Activated CD4-positive, CD25-positive, alpha-beta regulatory T cell treated with anti-CD3 and anti-CD28 coated beads, Interleukin-2, amount 50 U/mL, for 24 hours (primary cell): ENCODE measurements at regions not wholly inside any gene's neighbourhood (a gene's known extent, or its start where the extent isn't known, plus 50 kb on each side); places are given as distances from the start of the nearest gene placed in this dataset.
"Not testable (repeated sequence)": the region's sequence is repeated elsewhere in the genome, so short reads cannot be mapped to it uniquely, and the experiment has no call there.

Experiments used
- ATAC-seq, 2 donors: fragments of 150-1000 bp; cut with Tn5 transposase; one replicate each; pipeline ENCODE4 v1.10.0; 2021; ENCODE audit warnings: mild to moderate bottlenecking in 1 of 2, moderate library complexity in 1 of 2

DNA sequence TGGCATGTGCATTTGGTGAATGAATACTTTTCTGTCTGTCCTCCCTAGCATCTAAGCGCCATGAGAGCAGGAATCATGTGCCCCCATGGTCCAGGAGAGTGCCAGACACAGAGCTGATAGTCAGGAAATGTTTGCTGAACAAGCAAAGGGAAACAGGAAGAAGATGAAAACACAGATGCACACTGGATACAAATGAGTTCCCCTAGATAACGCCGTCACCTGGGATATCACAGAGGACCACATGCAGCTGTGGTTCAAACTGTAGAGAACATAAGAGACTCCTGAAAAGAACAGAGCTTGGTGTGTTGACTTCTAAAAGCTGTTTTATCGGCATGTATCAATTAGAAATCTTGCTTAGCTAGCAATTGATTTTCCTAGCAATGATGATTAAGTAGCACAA lies 293.7 kb downstream of the BTBD3 start:
- ATAC-seq, result no peak

DNA sequence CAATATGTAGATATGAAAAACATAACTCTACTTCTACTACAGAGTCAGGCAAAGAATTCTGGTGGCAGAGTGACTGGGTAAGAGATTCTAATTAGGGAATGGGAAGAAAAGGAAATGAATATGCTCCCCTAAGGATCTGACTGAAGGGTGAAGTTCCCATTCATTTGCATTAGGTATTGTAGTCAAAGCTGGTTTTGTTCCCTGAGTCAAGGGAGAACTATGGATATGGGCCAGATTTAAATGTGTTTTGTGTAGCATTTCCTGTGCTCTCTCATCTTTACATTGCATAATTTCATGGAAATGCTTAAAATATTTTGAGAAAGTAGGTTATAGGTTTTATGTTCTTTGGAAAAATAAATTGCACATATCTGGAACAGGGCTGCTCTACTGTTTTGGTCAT lies 299.7 kb downstream of the BTBD3 start:
- no peak for ATAC-seq

DNA sequence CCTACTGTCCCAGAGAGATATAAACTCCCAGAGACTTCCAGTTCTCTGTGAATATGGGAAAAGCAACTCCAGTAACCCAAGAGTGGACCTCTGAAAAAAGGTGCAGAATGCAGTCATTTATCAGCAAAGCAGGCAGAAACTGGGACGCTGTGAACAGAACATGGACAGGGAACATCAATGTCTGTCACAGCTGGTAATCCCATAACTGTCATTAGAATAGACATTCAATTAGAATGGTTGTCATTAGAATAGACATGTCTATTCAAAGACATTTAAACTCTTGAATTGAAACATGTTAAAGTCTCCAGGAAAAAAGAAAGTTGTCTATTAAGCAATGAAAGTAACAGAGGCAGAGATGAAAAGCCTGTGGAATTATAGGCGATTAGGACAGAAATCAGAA lies 302.1 kb downstream of the BTBD3 start:
- no peak for ATAC-seq

DNA sequence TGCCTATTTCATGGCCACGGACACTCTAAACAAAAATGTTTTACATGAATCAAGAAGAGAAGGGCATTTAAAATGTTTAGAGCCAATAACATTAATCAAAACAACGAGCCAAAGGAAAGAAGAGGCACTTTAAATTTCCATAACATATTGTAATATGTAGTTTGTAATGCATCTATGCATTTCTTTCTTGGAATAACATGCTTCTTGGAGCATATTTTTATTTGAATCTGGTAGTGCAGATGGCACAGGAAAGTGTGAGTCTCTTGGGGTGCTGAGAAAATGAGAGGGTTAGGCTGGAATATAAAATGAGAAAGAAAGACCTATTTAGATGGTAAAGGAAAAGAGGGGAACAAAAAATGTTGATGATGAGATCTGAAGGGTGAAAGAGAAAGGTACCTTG lies 305.4 kb downstream of the BTBD3 start:
- no peak for ATAC-seq

DNA sequence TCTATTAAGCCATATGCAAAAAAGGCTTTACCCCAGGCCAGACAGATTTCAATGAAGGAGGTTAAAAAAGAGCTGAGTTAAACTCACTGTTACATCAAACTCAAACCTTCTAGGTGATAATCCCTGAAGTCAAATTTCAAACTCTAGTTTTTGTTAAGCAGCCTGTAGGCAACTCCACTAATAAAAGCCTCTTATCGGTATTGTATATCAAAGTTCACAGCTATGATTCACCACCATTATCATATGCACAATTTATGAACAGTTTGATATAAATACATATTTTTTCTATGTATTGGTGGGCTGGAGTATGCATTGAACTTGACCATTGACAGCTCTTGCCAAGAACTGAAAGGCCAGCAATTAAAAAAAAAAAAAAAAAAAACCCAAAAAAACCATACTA lies 308.2 kb downstream of the BTBD3 start:
- no peak for ATAC-seq

DNA sequence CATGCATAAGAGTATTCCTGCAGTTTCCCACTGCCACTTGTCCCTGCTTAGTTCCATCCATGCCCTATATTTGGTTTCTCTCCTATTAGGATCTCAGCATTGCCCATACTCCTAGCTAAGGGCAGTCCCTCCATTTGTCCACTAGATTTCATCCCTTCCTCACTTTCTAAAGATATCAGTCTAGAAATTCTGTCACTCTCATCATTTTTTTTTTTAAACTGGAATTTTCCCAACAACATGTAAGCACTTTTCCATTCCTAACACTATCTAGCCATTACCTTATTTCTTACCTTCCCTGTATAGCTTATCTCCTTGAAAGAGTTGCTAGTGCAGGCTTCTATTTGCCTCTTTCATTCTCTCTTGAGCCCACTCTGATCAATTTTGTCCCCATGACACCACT lies 312.2 kb downstream of the BTBD3 start:
- no peak for ATAC-seq

DNA sequence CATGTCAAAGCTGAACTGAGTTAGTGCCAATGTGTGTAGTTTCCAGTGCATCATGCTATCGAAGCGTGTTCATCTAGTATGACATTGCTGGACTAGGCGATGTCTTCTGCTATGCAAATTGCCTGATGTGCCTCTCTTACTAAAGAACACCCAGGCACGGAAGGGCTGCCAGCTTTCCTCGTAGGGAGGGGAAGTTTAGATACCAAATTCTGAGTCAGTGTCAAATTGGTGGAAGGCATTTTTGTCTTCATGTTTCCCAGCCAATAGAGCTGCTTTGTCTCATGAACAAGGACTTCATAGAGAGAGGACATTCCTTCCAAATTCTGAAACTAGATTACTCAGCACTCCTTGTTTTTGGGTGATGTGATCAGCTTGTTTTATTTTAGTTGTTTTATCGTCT lies 320.1 kb downstream of the BTBD3 start:
- no peak for ATAC-seq

DNA sequence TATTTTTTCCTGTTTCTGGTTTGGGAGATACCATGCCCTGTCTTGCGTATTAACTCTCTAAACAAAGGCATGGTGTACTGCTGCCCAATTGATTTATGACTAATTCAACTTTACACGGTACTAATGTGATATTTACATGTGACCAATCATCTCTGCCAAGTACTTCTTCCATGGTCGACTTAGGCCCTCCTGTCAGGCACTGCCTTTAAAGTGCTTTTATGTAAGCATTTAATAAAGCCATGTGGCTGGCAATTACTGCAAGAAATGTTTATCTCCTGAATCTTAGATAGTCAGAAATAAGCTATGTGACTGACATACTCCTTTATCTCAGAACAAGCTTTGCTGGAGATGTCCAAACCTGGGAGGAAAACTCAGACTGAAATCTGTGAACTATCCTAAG lies 323.4 kb downstream of the BTBD3 start:
- ATAC-seq, result no peak

DNA sequence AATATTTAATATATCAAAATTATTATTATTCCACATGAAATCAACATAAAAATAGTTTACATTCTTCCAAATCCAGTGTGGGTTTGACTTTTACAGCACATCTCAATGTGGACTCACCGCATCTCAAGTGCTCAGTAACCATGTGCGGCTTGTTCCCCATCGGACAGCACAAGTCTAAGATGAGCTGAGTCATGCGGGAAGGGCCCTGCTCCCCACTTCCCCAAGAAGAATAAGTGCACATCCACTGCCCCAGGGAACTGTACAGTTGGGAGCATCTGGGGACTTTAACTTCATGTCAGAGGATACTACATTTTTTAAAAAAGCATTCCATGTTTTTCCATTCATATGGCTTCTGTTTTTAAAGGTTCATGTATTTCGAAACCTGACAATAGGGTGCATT lies 325.6 kb downstream of the BTBD3 start:
- ATAC-seq, result no peak

DNA sequence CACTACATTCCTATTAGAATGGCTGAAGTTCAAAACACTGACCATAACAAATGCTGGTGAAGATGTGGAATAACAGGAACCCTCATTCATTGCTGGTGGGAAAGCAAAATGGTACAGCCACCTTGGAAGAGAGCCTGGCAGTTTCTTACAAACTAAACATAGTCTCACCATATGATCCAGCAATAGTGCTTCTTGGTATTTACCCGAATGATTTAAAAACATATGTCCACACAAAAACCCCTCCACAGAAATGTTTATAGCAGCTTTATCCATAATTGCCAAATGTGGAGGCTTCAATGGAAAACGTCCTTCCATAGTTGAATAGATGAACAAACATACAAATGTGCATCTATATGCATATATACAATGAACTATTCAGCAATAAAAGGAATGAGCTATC lies 330.8 kb downstream of the BTBD3 start:
- ATAC-seq, result no peak

DNA sequence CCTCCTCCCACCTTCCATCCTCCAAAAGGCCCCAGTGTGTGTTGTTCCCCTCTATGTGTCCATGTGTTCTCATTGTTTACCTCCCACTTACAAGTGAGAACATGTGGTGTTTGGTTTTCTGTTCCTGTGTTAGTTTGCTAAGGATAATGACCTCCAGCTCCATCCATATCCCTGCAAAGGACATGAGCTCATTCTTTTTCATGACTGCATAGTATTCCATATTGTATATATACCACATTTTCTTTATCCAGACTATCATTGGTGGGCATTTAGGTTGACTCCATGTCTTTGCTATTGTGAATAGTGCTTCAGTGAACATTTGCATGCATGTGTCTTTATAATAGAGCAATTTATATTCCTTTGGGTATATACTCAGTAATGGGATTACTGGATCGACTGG lies 333.0 kb downstream of the BTBD3 start:
- not testable (repeated sequence) for ATAC-seq

DNA sequence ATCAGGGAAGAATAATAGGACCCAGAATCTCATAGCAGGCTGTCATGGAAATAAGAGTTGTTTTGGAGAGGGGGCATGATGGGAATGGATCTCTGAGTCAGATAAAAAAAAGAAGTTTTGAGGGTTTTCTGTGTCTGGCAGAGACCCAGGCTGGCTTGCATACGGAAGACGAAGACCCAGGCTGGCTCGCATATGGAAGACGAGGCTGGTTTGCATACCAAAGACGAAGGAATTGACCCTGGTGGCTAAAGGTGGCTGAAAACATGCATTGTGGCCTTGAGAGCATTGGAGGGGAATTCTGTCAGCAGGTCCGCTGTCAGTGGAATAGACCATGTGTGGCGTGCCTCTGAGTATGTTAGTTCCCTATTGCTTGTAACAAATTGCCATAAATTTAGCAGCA lies 335.1 kb downstream of the BTBD3 start:
- no peak for ATAC-seq

DNA sequence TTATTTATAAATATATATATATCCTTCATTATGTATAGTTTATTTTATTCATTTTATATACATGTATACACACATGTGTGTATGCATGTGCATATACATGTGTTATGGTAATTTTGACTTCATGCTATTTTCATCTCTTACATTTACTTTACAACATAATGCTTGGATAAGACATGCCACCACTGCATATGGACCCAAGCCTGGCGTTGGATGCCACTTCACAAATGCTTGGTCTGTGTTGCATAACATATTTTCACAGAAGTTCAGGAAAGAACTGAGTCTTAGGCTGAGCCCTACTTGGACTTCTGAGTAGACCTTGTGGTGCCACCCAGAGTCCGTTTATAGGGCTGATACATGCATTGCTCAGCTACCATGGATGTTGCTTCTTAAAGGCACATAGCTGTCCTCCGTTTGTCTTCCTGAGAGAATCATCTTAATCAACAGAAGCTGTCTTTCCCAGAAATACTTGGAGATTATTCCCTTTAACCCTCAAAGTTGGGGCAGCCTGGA lies 337.8 kb downstream of the BTBD3 start:
- ATAC-seq, result no peak

DNA sequence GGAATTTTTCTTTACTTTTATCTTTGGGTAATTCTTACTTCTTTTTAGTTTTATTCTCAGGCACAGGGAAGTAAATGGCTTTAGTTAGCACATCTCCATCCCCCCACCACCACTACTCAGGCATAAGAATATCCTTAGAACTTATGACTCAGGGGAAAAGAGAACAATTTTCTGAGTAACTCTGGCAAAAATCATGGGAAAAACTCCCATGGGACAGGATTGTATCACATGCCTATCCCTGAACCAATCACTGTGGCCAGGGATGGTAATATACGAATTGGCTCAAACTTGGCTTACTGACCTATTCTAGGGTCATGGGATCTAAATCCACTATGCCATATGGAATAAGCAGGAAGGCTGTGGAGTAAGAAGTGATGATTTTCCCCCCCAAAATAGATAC lies 339.1 kb downstream of the BTBD3 start:
- ATAC-seq, result no peak

DNA sequence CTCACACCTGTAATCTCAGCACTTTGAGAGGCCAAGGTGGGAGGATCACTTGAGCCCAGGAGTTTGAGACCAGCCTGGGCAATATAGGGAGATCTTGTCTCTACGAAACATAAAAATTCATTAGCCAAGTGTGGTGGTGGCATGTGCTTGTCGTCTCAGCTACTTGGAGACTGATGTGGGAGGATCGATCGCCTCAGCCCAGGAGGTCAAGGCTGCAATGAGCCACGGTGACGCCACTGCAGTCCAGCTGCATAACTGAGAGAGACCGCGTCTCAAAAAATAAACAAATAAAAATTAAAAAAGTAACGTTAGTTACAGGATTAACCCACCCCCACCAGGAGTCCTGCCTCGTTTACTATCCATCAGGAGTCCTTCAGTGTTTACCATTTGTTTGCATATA lies 345.1 kb downstream of the BTBD3 start:
- no peak for ATAC-seq

DNA sequence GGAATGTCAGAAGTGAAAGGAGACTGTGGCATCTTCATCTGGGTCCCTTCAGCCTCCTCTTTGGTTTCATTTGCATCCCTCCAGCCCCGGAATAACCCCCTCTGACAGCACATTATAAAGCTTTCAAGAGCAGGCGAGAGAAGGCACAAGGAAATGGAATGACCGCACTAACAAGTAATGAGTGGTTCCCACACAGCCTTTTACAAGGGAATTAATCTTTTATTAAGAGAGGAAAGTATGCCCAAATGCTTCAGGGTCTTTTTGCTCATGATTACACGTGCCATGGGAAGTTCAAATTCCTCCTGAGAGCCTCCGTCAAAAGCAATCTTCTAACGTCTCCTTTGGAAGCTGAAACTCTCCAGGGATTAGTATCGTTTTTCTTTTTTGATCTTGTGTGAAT lies 347.0 kb downstream of the BTBD3 start:
- ATAC-seq, result no peak

DNA sequence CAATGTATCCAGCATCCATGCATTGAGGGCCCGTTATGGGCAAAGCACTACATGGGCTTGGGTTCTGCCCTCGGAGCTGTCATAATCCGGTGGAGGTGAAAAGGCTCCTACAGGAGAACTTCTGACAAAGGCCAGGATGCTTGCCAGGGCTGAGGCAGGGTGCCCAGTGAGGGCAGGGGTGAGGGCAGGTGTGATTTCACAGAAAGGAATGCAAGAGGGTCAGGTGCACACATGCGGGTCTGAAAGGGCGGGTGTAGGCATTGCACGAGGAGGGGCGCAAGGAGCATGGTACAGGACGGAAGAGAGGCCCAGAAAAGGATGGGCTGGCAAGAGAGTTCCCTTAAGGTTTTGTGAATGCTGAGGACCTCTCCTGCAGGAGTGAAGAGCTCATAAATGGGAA lies 348.0 kb downstream of the BTBD3 start:
- no peak for ATAC-seq

DNA sequence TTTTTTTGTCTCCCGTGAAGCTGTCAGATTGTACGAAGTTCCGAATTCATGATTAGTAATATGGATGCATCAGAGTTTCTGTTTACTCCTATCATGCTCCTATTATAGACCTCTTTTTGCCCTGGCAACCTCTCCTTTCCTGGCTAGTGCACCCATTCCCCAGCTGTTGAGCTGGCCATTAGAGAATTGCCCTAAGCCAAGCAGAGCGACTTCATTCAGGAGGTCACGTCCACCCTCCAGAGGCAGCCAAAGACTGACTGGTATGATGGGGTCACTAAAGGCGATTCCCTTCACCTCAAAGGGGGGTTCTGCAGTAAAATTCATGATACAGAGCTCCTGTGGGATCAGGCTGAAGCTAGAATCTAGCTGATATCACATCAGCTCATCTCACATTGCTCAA lies 351.9 kb downstream of the BTBD3 start:
- no peak for ATAC-seq

DNA sequence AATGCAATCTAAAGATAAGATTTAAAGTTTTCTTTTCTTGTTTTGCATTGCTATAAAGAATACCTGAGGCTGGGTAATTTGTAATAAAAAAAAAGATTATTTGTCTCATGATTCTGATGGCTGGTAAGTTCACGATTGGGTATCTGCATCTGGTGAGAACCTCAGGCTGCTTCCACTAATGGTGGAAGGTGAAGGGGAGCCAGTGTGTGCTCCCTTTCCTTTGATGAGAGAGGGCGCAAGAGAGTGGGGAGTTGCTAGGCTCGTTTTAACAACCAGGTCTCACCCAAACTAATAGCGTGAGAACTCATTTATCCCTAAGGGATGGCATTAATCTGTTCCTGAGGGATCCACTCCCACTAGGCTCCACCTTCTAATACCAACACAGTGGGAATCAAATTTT lies 353.2 kb downstream of the BTBD3 start:
- no peak for ATAC-seq

DNA sequence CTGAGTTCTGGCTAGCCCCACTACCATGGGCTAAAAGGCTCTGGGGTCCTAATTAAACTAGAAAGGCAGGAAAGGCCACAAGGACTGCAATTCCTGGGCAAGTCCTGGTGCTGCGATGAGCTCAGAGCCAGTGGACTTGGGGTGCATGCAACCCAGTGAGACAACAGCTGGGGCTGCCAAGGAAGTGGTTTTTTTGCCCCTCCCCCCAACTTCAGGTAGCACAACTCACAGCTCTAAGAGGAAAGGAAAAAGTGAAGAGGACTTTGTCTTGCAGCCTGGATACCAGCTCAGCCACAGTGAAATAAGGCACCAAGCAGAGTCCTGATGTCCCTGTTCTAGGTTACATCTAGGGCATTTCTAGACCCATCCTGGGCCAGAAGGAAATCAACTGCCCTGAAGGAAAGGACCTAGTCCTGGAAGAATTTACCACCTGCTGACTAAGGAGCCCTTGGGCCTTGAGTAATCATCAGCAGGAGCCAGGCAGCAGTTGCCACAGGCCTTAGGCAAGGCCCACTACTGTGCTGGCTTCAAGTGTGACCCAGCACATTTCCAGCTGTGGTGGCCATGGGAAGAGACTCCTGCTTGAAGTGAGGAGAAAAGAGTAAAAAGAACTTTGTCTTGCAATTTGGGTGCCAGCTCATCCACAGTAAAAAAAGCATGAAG lies 358.4 kb downstream of the BTBD3 start:
- ATAC-seq, result no peak

DNA sequence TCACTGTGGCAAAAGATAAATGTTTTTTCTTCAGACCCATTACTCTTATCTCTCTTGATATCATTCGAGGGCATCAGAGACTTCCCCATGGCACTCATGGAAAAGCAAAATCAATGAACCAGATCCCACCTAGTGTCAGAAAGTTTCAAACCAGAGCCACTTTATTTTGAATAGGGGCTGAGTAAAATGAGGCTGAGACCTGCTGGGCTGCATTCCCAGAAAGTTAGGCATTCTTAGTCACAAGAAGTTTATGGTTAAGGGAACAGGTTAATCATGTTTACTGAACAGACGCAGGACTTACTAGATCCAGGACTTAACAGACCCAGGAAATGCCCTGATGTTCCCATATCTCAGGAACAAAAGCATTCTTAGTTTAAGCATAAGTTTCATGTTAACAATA lies 369.9 kb downstream of the BTBD3 start:
- ATAC-seq, result no peak

DNA sequence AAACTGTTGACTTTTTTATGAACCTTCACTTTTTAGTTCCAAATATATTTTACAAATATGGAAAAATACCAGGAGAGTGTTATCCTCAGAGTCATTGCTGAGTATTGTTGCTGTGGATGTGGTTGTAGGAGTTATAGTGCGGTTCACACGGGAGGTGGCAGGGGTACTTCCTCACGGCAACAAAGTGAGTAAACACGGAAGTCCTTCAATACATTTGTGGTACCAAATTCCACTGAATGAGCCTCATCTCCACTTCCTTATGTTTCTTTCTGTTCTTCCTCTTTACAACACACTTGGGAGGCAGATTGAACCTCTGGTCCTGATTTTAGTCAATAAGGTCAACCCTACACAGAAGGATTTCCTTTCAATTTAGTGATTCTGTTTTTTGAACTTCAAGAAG lies 371.8 kb downstream of the BTBD3 start:
- ATAC-seq, result no peak

DNA sequence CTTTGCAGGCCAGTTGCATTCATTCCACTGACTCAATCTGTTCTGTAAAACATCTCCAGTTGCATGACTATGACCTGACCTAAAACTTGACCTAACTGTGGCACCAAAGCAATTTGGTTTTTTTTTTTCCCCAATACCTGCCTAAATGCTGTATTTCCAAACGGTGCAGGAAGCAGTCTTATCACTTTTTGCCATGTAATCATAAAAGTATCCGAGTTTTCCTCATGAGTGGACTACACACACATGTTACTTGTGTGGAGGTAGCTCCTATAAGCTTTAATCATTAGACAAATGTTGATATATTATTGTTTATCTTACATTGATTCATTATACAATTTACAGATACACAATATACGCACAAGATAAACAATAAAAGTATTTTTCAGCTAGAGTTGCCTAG lies 373.7 kb downstream of the BTBD3 start:
- no peak for ATAC-seq

DNA sequence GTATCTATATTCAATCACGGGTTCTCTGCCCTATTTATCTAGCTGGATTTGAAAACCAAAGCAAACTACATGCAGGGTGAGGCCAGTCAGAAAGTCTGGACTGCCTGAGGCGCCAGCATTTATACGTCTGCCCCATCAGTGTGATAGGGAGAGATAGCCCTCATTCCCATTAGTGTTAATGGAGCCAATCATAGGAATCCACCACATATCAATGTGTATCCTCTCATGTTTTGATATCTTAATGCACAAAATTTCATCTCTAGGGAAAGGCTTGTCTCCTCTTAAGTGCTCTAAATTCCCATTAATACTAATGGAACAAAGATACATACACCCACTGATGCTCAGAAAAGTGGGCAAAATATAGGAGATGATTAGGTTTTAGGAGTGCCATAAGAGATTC lies 376.2 kb downstream of the BTBD3 start:
- ATAC-seq, result no peak

DNA sequence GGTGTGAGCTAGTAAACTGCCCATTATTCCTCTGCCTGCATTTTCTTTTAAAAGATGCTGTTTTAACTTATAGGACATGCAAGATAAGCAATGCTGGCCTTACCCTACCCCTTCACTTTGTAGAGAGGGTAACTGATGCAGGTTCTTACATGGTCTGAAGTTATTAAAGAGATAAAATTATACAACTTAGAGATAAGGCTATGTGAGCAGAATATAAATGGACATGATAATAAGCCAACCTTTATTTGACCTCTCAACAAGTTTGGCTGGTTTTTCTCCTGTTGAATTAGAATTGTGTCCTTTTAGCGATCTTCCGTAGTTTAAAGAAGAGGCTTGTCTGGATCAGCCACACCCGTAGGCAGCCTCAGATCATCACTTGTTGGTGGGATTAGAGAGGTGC lies 377.0 kb downstream of the BTBD3 start:
- no peak for ATAC-seq
